GM12872 (cell line): ENCODE measurements at regions not wholly inside any gene's neighbourhood (a gene's known extent, or its start where the extent isn't known, plus 50 kb on each side); places are given as distances from the start of the nearest gene placed in this dataset.

ENCODE experiments used
- TF ChIP-seq, protein P1 (sequence below): IDR thresholded peaks from 3 replicates; pipeline ENCODE4 v1.5.1; 2011; ENCODE audit warnings: low read depth, mild to moderate bottlenecking, low read length, moderate library complexity; ENCODE audit not compliant: insufficient read depth

DNA sequence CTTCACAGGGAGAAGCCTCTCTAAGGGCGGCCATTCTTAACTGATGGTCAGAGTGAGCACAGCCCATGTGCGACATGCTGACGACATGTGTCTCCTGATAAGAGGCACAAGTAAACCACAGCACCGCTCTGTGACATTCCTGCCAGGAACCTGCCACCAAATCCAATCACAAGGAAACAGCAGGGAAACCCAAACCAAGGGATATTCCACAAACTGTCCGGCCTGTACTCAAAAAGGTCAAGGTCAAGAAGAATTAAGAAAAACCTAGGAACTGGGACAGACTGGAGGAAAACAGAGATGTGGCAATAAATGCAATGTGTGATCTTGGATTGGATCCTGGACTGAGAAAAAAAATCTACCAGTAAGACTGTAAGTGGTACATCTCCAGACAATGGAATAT lies 91.9 kb downstream of the SYNE3 start:
- TF ChIP-seq, protein P1, sequence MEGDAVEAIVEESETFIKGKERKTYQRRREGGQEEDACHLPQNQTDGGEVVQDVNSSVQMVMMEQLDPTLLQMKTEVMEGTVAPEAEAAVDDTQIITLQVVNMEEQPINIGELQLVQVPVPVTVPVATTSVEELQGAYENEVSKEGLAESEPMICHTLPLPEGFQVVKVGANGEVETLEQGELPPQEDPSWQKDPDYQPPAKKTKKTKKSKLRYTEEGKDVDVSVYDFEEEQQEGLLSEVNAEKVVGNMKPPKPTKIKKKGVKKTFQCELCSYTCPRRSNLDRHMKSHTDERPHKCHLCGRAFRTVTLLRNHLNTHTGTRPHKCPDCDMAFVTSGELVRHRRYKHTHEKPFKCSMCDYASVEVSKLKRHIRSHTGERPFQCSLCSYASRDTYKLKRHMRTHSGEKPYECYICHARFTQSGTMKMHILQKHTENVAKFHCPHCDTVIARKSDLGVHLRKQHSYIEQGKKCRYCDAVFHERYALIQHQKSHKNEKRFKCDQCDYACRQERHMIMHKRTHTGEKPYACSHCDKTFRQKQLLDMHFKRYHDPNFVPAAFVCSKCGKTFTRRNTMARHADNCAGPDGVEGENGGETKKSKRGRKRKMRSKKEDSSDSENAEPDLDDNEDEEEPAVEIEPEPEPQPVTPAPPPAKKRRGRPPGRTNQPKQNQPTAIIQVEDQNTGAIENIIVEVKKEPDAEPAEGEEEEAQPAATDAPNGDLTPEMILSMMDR, result no peak

DNA sequence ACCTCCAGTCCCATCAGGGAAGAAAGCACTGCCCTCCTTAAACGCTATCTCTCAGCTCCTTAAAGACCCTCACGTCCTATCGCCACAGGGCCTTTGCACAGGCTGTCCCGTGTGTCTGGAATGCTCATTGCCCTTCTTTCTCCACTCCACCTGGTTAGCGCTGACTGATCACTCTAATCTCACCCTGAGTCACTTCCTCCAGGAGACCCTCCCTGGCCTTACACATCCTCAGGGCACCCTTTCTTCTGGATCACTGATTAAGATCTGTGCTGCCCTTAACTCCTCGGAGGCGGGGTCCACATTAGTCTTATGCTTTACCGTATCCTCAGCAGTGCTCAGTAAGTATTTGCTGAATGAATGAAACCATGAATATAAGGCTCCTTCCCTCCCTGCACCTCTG lies 94.7 kb downstream of the SYNE3 start:
- TF ChIP-seq, protein P1, result no peak

DNA sequence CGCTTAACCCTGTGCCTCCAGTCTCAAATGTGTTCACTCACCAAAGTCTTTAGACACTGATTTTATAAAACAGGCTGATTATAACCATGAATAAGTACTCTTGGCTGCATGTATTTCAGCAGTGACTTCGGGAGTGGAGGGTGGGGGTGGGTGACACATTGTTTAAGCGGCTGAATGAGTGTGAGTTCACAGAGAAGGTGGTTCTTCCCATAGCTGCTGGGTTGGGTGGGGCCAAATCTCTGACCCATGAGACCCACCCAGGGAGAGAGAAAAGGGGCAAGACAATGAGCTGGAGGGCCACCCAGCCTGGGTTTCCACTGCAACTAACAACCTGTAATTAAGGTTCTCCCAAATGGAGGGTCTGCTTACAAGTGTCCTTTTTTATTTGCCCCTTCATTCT lies 96.4 kb downstream of the SYNE3 start:
- TF ChIP-seq, protein P1, result no peak

DNA sequence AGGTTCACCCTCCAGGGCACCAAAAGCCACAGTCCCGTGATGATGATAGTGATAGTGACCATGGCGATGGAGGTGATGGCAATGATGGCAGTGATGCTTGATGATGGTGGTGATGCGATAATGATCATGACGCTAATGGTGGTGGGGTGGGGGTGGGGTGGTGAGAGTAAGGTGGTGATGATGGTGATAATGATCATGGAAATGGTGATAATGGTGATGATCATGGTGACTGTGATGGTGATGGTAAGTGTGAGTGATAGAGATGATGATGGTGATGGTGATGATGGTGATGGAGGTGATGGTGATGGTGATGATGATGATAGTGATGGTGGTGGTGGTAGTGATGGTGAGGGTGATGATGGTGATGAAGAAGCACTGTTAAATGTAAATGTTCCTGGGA lies 96.9 kb downstream of the SYNE3 start:
- TF ChIP-seq, protein P1, result no peak

DNA sequence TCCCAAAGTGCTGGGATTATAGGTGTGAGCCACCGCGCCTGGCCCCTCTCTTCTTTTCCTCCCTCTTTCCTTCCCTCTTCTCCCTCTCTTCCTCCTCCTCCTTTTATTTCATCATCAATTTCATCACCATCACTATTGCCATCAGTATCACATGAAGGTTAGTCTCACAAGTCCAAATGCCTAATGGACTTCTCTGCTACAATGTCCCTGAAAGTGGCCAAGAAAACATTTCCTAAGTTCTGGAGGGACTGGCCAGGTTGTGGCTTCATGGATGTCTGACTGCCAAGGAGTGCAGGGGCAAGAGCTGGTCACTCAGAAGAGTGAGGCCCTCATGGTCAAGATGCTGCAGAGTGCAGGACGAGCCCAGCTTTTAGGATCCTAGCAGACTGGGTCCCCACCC lies 97.6 kb downstream of the SYNE3 start:
- TF ChIP-seq, protein P1, result no peak

DNA sequence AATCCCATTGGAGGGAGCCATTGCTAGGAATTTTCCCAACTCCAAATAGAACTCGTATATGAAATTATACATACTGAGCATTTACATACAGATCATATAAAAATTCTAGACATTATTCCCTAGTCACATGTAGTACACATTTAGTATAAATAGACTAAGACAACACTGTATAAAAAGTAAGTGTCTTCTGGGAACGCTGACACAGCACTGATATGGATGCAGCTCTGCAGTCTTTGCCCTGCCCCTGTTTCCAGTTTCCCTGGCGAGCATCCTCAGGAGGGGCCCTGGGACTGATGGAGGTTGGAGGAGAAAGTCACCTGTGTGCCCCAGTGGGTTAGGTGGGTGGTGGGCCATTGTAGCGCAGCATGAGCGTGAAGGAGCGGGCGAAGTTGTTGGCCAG lies 97.8 kb upstream of the CLMN start:
- TF ChIP-seq, protein P1, result no peak

DNA sequence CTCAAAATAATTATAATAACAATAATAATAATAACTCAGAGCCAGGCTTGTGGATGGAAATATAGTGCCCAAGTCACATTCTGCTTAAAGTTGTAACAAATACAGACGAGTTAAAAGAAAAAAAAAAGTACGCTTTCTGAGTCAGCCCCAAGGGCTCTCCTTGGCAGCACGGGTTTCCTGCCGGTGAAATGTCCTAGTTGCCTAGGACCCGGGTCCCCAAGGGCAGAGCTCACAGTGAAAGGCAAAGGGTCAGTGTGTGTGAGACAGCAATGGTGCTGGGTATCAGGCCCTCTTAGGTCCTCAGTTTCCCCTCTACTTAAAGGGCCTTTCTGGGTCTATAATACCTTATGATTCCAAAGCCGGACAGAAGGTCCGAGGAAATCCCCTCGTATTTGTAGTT lies 96.3 kb upstream of the CLMN start:
- TF ChIP-seq, protein P1, result no peak
